ENCODE measurements at regions not wholly inside any gene's neighbourhood (a gene's known extent, or its start where the extent isn't known, plus 50 kb on each side); places are given as distances from the start of the nearest gene placed in this dataset.

- DNase-seq (ENCODE audit: low read depth, low spot score) (no peak), FAIRE-seq (no peak)
- BruUV-seq (replicated peaks) = no TSS peak
- Histone ChIP-seq H3K4me2 (ENCODE audit: insufficient read depth, low read length) (no peak overlapping the region), H3K27ac (ENCODE audit: insufficient read depth, low read depth, low read length) (no peak overlapping the region), H4K20me1 (replicated peaks; ENCODE audit: control insufficient read depth, extremely low read depth, insufficient read depth, low read length) (no peaks in the 10 kb centered on the region), H3K4me3 (replicated peaks in 1 of 3; ENCODE audit: insufficient read depth in 1 of 3, low read depth in 1 of 3, low read length in 3 of 3) (no peak overlapping the region), H2AFZ (ENCODE audit: low read depth, low read length) (no peak overlapping the region), H3K4me1 (ENCODE audit: control insufficient read depth, extremely low read depth, insufficient read depth, low read length) (peaks cover 17% of the 10 kb centered on the region), H3K79me2 (ENCODE audit: control insufficient read depth, insufficient read depth, low read length) (no peaks in the 10 kb centered on the region), H3K9me3 (replicated peaks; ENCODE audit: control insufficient read depth, insufficient read depth, low read length) (no peaks in the 10 kb centered on the region), H3K27me3 (ENCODE audit: control insufficient read depth in 2 of 2, insufficient read depth in 2 of 2, low read length in 2 of 2) (no peaks in the 10 kb centered on the region), H3K9ac (replicated peaks; ENCODE audit: extremely low read depth, insufficient read depth, low read length) (no peak overlapping the region), H3K9me1 (replicated peaks; ENCODE audit: control insufficient read depth, extremely low read depth, insufficient read depth, low read length) (no peaks in the 10 kb centered on the region), H3K36me3 (ENCODE audit: control insufficient read depth in 2 of 2, extremely low read depth in 1 of 2, insufficient read depth in 2 of 2, low read length in 2 of 2) (no peaks in the 10 kb centered on the region)
- POLR2A ChIA-PET = no interaction called here
- dilution Hi-C loops (cut with MboI; ENCODE audit: extremely low pct_ligation_motif_present, low sequenced_read_pairs) = no loop called here
- CTCF ChIA-PET = interaction anchor here (1.1 to 2.5 kb wide), 2 partner anchors 153 to 336 kb away, joined by 3 to 7 read pairs; no protein-coding TSS in a partner anchor
- TF ChIP-seq, protein P1, sequence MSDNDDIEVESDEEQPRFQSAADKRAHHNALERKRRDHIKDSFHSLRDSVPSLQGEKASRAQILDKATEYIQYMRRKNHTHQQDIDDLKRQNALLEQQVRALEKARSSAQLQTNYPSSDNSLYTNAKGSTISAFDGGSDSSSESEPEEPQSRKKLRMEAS (IDR thresholded peaks at IDR 0.05; ENCODE audit: insufficient read depth, insufficient read length) = no peak
- TF ChIP-seq GATA2 (IDR thresholded peaks at IDR 0.05; ENCODE audit: insufficient read depth, insufficient read length, low read depth, low read length) = no peak
- TF ChIP-seq MYC (IDR thresholded peaks at IDR 0.05; ENCODE audit: low read depth, low read length) = no peak
- TF ChIP-seq EZH2 (IDR thresholded peaks at IDR 0.05; ENCODE audit: borderline replicate concordance, low read depth, low read length, severe bottlenecking) = no peak
- TF ChIP-seq FOS (IDR thresholded peaks at IDR 0.05; ENCODE audit: borderline replicate concordance, insufficient read depth, low read length) = no peak
- TF ChIP-seq CTCF (IDR thresholded peaks at IDR 0.05; ENCODE audit: extremely low read depth in 1 of 2, insufficient read depth in 1 of 2, low read depth in 1 of 2, low read length in 2 of 2) = no peak
- no peak for TF ChIP-seq POLR2AphosphoS5 (IDR thresholded peaks at IDR 0.05; ENCODE audit: insufficient read depth, low read depth, low read length)
- TF ChIP-seq JUN (IDR thresholded peaks at IDR 0.05; ENCODE audit: borderline replicate concordance, insufficient read depth, insufficient read length, low read depth) = no peak
- TF ChIP-seq POLR2A (IDR thresholded peaks at IDR 0.05; ENCODE audit: low read depth, low read length) = no peak
- intact Hi-C loops (cut with micrococcal nuclease) = no loop called here
Observed at GRCh38 chr5:93245226-93245625, 335.8 kb downstream of the NR2F1-AS1 start.

All from endothelial cell of umbilical vein (primary cell).